ENCODE measurements at regions not wholly inside any gene's neighbourhood (a gene's known extent, or its start where the extent isn't known, plus 50 kb on each side); places are given as distances from the start of the nearest gene placed in this dataset.

DNA sequence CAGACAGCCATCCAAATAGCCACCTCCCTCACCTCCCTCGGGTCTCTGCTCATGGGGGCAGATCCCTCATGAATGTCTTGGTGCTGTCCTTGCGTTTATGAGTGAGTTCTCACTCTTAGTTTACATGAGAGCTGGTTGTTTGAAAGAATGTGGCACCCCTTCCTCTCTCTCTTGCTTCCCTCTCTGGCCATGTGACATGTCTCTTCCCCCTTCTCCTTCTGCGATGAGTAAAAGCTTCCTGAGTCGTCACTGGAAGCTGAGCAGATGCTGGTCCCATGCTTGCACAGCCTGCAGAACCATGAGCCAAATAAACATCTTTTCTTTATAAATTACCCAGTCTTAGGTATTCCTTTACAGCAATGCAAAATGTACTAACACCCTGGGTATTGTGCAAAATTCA, 208.7 kb downstream of the LACC1 start:
- H3K4me3 ChIP-seq (ENCODE audit: low read depth, low read length) = no peak overlapping the region
- DNase-seq (ENCODE audit: low read depth) = no peak
- TF ChIP-seq, protein P1, sequence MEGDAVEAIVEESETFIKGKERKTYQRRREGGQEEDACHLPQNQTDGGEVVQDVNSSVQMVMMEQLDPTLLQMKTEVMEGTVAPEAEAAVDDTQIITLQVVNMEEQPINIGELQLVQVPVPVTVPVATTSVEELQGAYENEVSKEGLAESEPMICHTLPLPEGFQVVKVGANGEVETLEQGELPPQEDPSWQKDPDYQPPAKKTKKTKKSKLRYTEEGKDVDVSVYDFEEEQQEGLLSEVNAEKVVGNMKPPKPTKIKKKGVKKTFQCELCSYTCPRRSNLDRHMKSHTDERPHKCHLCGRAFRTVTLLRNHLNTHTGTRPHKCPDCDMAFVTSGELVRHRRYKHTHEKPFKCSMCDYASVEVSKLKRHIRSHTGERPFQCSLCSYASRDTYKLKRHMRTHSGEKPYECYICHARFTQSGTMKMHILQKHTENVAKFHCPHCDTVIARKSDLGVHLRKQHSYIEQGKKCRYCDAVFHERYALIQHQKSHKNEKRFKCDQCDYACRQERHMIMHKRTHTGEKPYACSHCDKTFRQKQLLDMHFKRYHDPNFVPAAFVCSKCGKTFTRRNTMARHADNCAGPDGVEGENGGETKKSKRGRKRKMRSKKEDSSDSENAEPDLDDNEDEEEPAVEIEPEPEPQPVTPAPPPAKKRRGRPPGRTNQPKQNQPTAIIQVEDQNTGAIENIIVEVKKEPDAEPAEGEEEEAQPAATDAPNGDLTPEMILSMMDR (IDR thresholded peaks at IDR 0.05; ENCODE audit: insufficient read depth, low read depth, low read length, missing control alignments) = no peak

DNA sequence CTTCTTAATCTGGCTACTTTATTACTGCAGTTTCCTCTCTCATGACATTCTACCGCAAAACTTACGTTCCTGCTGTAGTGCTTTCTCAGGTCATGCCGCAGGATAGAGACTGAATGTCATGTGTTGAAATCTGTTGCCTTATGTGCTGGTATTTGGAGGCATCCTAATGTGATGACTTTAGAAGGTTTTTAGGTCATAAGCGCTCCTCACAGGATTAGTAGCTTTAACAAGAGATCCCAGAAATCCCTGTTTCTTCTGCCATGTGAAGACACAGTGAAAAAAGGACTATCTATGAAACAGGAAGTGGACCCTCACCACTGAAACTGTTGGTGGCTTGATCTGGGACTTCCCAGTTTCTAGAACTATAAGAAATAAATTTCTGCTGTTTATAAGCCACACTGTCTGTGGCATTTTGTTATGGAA, 209.3 kb downstream of the LACC1 start:
- H3K4me3 ChIP-seq (ENCODE audit: low read depth, low read length) = no peak overlapping the region
- DNase-seq (ENCODE audit: low read depth) = peak; percentile 58
- TF ChIP-seq, protein P1 (IDR thresholded peaks at IDR 0.05; ENCODE audit: insufficient read depth, low read depth, low read length, missing control alignments) = no peak

DNA sequence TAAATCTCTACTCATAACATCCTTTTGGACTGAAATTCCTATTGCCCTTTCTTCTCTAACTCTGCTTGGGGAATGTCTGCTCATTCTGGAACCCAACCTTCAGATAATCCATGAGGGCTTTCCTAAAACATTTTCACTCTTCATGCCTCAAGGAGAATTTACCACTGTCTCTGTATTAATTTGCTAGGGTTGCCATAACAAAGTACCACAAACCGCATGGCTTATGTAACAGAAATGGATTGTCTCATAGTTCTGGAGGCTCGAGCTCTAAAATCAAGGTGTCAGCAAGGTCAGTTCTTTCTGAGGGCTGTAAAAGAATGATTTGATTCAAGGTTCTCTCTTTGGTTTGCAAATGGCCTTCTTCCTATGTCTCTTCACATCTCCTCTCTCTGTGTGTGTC, 209.7 kb downstream of the LACC1 start:
- DNase-seq (ENCODE audit: low read depth) = peak; percentile 2
- no peak overlapping the region for H3K4me3 ChIP-seq (ENCODE audit: low read depth, low read length)
- TF ChIP-seq, protein P1 (IDR thresholded peaks at IDR 0.05; ENCODE audit: insufficient read depth, low read depth, low read length, missing control alignments) = no peak

DNA sequence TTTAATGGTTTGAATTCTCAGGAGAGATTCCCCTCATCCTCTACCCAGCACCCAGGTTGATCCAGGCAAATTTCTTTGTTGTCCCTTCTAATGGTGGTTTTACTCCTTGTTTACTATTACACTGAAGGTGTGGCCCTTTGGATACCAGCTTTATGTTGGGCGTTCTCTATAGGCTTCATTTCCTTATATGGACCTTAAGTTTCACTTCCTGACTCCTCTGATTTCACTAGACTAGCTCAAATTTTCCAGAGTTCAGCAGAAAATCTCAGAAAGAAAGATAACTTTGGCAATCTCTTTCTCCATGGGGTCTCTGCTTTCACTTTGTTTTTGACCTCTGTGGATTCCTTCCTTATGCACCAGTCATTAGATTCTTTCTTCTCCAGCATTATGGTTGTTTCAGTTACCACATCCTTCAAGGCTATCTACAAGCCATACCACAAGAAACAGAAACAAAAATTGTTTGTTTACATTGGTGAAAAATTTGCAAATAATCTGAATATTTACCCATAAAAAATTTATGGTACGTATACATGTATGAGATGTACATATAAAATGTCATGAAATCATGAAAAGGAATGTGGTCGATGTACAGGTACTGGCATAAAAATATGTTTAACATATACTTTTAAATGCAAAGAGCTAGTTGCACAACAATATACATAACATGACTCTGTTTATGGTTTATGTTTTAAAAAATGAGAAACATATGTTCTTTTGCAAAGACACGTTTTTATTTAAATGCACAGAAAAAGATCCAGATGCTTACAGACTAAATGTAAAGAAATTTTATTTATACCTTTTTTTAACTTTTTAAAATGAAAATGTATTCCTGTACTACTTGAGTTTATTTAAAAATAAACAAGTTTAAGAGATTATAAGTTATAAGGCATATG, 212.6 kb downstream of the LACC1 start:
- TF ChIP-seq, protein P1 (IDR thresholded peaks at IDR 0.05; ENCODE audit: insufficient read depth, low read depth, low read length, missing control alignments) = no peak
- DNase-seq (ENCODE audit: low read depth) = no peak
- H3K4me3 ChIP-seq (ENCODE audit: low read depth, low read length) = no peak overlapping the region

DNA sequence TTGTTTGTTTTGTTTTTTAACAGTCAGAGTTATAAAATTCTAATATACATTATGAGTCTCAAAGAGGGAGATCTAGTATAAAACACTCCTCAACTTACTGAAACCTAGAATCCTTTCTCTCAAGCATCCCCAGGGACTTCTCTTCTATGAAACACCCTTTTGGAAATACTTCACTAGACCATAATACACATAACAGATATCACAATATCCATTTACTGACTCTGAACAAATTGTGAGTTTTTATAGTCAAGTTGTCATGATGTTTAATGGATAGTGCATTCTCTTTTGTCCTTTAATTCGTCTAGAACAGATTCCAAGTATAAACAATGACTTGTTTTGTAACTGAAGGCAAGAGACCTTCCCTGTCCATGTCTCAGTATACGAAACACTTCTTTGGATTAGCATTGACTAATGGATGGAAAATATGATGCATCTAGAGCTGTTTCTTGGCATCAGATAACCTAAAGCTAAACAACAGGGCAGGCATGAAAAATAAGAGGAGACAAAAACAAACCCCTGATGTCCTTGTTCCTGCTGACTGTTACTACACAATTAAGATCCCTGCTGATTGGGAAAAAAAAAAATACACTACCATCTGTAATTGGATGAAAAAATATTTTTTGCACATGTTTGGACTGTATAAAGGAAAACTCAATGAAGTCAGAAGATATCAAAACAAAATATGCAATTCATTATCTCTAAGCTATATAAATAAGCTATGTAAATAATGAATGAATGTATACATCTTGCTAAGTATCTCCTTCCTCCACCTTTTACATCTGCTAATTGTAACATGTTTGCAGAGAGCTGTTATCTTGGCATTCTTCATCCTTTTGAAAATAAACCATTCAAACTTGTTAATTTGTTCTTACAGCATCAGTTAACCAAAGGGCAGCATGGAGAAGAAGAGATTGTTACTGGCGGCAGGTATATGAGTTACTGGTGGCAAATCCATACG, 214.2 kb downstream of the LACC1 start:
- no peak for DNase-seq (ENCODE audit: low read depth)
- H3K4me3 ChIP-seq (ENCODE audit: low read depth, low read length) = no peak overlapping the region
- TF ChIP-seq, protein P1 (IDR thresholded peaks at IDR 0.05; ENCODE audit: insufficient read depth, low read depth, low read length, missing control alignments) = no peak

DNA sequence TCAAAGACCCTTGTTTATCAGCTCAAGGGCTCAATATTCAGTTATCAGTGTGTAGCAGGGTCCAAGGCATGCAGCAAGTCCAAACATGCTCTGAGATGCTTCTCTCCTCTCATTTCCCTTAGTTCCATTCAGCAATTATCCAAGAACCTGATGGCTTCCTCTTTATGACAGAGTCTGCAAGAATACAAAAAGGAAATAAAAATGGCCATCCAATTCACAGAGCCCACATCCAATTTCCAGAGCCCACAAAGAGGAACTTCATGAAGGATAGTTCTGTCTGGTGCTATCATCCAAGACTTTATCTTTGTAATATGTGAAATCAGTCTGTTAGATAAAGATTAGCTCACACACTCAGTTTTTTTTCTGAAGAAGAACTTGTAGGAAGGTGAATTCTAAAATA, 217.2 kb downstream of the LACC1 start:
- TF ChIP-seq, protein P1 (IDR thresholded peaks at IDR 0.05; ENCODE audit: insufficient read depth, low read depth, low read length, missing control alignments) = no peak
- no peak for DNase-seq (ENCODE audit: low read depth)
- H3K4me3 ChIP-seq (ENCODE audit: low read depth, low read length) = no peak overlapping the region

Data from GM12865 (cell line).